H7 (cell line): ENCODE measurements at regions not wholly inside any gene's neighbourhood (a gene's known extent, or its start where the extent isn't known, plus 50 kb on each side); places are given as distances from the start of the nearest gene placed in this dataset.

ENCODE experiments used
- DNase-seq: peaks from one replicate; pipeline ENCODE4 v3.0.0; 2012
- H3K27me3 ChIP-seq: 2 replicates; pipeline ENCODE4 v1.6.0; 2011; ENCODE audit warnings: mild to moderate bottlenecking, low read length; ENCODE audit not compliant: control insufficient read depth, insufficient read depth
- H3K36me3 ChIP-seq: replicated peaks from 2 replicates; pipeline ENCODE4 v1.5.1; 2011; ENCODE audit warnings: low read length; ENCODE audit not compliant: control insufficient read depth, insufficient read depth
- H3K4me3 ChIP-seq: 2 replicates; pipeline ENCODE4 v1.5.1; 2011; ENCODE audit warnings: low read depth, mild to moderate bottlenecking, control low read depth, low read length, moderate library complexity; ENCODE audit not compliant: insufficient read depth

DNA sequence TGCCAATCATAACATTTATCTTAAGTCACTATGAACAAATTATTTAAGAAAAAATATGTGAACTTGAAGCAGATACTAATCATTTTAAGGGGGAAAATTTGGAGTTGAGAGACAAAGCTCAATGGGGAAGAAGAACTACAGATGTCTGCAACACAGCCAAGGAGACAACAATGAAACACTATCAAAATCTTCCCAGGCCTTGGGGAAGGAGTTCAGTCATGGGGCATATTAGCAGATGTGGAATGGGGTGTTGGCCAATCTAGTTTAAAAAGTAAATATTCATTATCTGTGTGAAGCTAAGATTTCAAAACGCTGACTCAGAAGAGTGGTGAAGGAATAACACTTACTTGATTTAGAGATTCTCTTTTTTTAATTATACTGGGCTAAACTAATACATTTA is 671.6 kb upstream of the ZP4 start:
- H3K27me3 ChIP-seq: no peaks in the 10 kb centered on the region
- no peak overlapping the region for H3K4me3 ChIP-seq
- no peak for DNase-seq
- no peaks in the 10 kb centered on the region for H3K36me3 ChIP-seq

DNA sequence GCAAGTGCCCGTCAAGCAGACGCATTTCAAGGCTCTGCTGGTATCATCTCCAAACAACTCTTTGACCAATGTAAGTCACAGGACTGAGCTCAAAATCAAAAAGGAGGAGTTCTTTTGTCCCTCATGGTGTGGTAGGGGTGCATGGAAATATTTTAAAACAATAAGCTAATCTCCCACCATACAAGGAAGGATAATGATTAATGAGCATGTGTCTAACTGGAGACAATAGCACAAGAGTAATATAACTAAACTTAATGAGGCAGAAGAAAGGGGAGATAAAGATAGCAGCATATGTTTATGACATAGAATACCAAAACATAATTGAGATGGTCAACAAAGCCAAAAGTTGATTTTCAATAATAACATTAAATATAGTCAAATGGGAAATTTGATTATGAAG is 668.0 kb upstream of the ZP4 start:
- Histone ChIP-seq H3K27me3 (no peaks in the 10 kb centered on the region), H3K4me3 (no peak overlapping the region), H3K36me3 (no peaks in the 10 kb centered on the region)
- DNase-seq: no peak

DNA sequence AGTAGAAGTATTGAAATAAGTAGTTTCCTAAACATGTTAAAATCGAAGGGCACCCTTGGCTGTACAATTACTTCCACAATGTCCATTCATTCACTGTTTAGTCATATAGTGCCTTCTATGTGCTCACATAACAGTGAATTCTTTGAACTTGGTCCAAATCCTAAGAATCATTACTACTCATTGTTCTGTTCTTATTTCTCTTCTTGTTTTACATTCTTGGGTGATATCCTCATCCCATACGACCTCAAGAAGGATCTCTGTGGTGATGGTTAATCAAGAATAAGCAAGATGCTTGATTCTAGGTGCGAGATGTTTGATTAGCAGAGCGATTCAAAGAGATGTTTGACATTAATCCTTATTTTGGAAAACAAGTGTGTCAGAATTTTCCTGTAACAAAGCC is 667.4 kb upstream of the ZP4 start:
- no peaks in the 10 kb centered on the region for H3K27me3 ChIP-seq
- no peak overlapping the region for H3K4me3 ChIP-seq

DNA sequence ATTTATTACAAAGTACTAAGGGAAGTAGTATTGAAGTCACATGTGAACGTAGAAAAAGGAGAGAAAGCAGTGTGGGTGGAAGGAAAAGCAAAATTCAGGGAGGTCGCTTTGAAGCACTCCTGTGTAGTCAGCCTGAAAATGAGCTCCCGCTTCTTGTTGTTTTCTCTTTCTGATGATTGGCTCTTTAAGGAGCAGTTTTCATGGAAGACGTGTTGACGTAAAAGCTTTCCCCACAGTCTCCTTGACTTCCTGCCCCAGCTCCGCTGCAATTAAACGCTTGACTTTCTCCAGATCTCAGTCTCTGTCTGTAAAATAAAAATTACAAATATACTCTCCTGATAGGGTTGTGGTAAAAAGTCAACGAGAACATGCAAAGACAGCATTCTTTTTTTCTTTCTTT is 661.5 kb upstream of the ZP4 start:
- Histone ChIP-seq H3K4me3 (no peak overlapping the region), H3K36me3 (no peaks in the 10 kb centered on the region), H3K27me3 (no peaks in the 10 kb centered on the region)
- DNase-seq: no peak

More for the DNA sequence above, 667.4 kb upstream of the ZP4 start:
- no peaks in the 10 kb centered on the region for H3K36me3 ChIP-seq
- DNase-seq: no peak

DNA sequence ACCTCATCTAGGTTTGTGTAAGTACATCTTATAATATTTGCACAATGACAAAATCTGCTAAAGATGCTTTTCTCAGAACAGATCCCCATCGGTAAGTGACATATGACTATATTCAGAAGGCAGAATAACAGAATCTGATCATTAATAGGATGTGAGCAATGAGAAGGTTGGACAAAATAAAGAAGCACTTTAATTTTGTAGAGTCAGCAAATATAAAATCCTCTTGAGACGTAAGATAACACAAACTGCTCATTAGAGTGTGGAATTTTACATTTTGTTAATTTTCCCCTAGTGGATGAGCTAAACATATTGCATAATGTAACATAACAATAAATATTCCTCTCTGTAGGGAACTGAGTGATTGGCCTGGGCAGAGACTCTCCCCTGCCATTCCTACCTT is 658.4 kb upstream of the ZP4 start:
- no peaks in the 10 kb centered on the region for H3K27me3 ChIP-seq
- no peak overlapping the region for H3K4me3 ChIP-seq
- no peak for DNase-seq
- H3K36me3 ChIP-seq: no peaks in the 10 kb centered on the region

DNA sequence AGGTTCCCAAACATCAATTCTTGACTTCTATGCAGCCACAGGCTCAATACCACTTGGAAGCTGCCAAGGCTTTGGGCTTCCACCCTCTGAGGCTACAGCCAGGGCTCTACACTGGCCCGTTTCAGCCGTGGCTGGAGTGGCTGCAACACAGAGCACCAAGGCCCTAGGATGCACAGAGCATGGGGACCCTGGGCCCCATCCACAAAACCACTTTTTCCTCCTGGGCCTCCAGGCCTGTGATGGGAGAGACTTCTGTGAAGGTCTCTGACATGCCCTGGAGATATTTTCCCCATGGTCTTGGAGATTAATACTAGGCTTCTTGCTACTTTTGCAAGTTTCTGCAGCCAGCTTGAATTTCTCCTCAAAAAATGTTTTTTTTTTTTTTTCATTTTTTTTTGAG is 655.4 kb upstream of the ZP4 start:
- Histone ChIP-seq H3K4me3 (no peak overlapping the region), H3K36me3 (no peaks in the 10 kb centered on the region)

DNA sequence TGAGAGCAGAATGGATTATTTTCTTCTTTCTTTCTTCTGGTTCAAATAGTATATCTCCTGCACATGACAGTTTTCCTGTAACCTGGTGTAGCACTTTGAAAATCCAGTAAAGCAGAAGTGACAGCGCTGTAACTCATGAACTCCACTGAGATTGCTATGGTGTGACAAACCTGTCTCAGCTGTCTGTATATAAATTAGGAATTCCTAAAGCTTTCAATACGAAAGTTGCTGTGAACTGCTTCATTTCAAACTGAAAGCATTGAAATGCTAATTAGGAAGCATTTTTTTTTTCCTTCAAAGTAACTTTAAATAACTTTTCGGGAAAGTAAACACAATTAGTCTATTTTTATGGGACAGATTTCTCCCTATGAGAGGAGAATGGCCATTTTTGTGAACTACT is 646.9 kb upstream of the ZP4 start:
- Histone ChIP-seq H3K4me3 (no peak overlapping the region), H3K27me3 (no peaks in the 10 kb centered on the region), H3K36me3 (no peaks in the 10 kb centered on the region)
- DNase-seq: no peak

More for the DNA sequence above, 655.4 kb upstream of the ZP4 start:
- no peaks in the 10 kb centered on the region for H3K27me3 ChIP-seq
- DNase-seq: no peak

DNA sequence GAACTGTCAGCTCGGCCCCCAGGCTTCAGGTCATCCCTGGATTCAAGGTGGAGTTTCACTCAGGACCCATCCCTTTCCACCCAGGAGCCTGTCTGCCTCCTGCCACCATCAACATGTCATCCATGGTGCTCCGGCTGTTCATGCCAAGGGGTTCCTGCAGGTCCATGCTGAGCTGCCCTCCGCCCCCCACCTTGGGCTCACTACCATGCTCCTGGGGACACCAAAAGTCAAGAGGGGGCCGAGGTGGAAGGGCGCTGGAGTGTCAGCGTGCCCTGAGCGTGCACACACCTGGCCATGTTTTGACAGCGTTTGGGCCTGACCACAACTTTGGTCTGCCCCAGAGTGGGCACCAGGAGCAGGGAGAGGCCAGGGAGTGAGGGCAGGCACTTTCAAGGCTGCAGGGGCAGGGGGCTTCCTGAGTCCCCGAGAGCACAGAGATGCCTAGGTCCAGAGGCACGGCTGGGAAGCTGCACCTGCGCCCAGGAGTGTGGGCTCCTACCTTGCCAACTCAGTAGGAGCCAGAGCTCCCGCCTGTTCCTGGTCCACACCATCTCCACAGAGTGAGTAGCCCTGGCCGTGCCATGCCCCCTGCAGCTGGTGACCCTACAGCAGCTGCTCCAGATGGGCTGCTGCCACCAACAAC is 639.6 kb upstream of the ZP4 start:
- DNase-seq: no peak
- no peaks in the 10 kb centered on the region for H3K36me3 ChIP-seq
- H3K27me3 ChIP-seq: no peaks in the 10 kb centered on the region
- no peak overlapping the region for H3K4me3 ChIP-seq

DNA sequence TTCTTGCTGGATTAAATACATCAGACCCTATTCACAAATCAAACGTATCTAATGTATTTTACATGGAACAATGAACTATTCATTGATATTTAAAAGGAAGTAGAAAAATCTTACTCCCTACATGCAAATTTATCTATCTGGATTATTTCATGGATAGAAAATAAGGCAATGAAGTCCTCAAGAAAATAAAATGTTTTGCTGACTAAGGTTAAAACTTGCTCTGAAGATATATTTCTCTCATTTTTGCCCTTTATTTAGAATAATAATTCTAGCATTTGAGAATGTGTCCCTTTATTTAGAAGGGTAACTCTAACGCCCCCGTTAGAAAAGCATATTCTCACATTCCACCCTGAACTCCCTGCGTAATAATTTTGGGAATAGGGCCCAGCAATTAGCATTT is 627.0 kb upstream of the ZP4 start:
- DNase-seq: no peak
- H3K27me3 ChIP-seq: no peaks in the 10 kb centered on the region
- no peak overlapping the region for H3K4me3 ChIP-seq
- no peaks in the 10 kb centered on the region for H3K36me3 ChIP-seq

DNA sequence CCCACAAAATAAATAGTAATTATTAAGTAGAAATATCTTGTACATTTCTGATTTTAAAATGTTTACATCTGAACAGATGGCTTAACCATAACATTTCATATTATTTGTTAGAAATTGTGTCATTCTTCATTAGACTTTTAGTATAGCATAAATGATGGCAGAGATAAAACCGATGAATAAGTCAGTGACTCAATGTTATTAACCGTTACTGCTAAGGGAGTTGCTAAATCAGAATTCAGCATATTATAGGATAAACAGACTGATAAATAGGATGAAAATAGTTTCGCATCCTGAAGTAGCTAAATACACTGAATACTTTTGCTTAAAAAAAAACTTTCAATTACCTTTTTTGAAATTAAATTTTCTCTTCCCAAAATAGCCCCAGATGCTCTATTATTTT is 610.6 kb upstream of the ZP4 start:
- no peaks in the 10 kb centered on the region for H3K27me3 ChIP-seq
- no peak overlapping the region for H3K4me3 ChIP-seq
- H3K36me3 ChIP-seq: no peaks in the 10 kb centered on the region
- no peak for DNase-seq

DNA sequence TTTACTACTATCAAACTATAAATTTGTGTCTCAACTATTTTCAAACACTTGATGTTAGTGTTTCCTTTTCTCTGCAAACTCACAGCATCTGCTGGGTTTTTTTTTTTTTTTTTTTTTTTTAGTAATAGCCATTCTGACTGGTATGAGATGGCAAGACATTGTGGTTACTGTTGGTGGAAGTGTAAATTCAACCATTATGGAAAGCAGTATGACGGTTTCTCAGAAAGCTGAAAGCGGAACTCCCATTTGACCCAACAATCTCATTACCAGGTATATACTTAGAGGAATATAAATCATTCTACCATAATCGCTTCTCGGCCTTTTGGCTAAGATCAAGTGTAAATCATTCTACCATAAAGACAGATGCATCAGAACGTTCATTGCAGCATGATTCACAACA is 608.3 kb upstream of the ZP4 start:
- no peak for DNase-seq
- Histone ChIP-seq H3K27me3 (no peaks in the 10 kb centered on the region), H3K4me3 (no peak overlapping the region), H3K36me3 (no peaks in the 10 kb centered on the region)

DNA sequence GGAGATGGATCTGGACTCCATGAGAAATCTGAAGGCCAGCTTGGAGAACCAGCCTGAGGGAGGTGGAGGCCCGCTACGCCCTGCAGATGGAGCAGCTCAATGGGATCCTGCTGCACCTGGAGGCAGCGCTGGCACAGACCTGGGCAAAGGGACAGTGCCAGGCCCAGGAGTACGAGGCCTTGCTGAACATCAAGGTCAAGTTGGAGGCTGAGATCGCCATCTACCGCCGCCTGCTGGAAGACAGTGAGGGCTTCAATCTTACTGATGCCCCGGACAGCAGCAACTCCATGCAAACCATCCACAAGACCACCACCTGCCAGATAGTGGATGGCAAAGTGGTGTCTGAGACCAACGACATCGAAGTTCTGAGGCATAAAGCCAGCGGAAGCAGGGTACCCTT is 601.5 kb upstream of the ZP4 start:
- no peaks in the 10 kb centered on the region for H3K27me3 ChIP-seq
- no peak for DNase-seq
- no peaks in the 10 kb centered on the region for H3K36me3 ChIP-seq
- no peak overlapping the region for H3K4me3 ChIP-seq

DNA sequence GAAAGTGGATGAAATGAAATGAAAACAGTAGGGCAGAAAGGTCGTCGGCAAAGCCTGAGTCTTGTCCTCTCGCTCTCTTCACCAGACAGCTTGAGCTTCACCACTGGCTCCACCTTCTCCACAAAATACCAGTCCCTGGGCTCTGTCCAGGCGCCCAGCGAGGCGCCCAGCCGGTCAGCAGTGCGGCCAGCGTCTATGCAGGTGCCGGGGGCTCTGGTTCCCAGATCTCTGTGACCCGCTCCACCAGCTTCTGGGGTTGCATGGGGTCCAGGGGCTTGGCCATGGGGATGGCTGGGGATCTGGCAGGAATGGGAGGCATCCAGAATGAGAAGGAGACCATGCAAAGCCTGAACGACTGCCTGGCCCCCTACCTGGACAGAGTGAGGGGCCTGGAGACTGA is 600.5 kb upstream of the ZP4 start:
- no peaks in the 10 kb centered on the region for H3K36me3 ChIP-seq
- no peak for DNase-seq
- H3K4me3 ChIP-seq: no peak overlapping the region
- no peaks in the 10 kb centered on the region for H3K27me3 ChIP-seq

DNA sequence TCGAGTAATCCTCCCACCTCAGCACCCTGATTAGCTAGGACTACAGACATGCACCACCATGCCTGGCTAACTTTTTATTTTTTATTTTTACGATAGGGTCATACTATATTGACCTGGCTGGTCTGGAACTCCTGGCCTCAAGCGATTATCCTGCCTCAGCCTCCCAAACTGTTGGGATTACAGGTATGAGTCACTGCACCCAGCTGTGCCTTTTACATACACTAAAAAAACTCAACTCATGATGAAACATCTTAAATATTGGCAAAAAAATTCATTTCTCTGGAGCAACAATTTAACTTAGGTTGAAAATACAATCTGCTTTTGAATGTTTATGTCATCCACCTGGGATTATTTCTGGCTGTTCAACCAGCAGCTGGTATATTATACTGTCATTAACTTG is 598.3 kb upstream of the ZP4 start:
- Histone ChIP-seq H3K27me3 (no peaks in the 10 kb centered on the region), H3K4me3 (no peak overlapping the region)
- DNase-seq: no peak

DNA sequence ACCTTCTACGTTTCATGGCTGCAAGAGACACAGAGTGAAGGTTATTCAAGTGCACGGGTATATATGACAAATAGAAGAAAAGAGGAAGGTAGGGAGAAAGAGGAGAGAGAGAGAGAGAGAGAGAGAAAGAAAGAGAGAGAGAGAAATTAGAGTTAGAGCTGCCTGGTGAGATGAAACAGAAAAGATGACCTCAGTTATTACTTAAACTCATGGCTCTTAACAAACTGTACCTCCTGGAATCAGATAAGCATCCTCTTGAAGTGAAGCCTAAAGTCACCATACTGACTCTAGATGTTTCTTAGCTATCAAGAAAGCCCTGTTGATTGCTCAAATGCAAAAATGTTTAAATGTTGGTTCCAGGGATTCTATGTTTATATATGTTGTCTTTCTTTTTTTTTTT is 597.7 kb upstream of the ZP4 start:
- no peak for DNase-seq
- no peaks in the 10 kb centered on the region for H3K27me3 ChIP-seq
- H3K36me3 ChIP-seq: no peaks in the 10 kb centered on the region
- H3K4me3 ChIP-seq: no peak overlapping the region

More for the DNA sequence above, 598.3 kb upstream of the ZP4 start:
- H3K36me3 ChIP-seq: no peaks in the 10 kb centered on the region

DNA sequence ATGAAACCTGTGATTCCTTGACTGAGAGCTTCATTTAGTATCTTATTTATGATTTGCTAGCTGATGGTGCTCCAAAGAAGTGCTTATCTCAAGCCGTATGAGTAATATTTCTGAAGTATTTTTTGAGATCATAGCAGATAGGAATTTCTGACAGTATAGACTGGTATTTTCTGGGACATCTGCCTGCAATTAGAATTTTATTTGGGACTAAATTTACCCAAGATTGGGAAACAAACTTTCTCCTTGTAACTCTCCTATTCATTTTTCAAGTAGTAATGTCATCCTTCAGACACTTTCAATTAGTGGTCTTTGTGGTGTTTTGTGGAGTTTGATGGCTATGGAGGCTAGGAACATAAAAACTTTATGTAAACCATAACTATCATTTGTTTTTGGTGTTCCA is 597.2 kb upstream of the ZP4 start:
- Histone ChIP-seq H3K27me3 (no peaks in the 10 kb centered on the region), H3K4me3 (no peak overlapping the region), H3K36me3 (no peaks in the 10 kb centered on the region)
- no peak for DNase-seq
